ENCODE measurements at regions not wholly inside any gene's neighbourhood (a gene's known extent, or its start where the extent isn't known, plus 50 kb on each side); places are given as distances from the start of the nearest gene placed in this dataset.

DNA sequence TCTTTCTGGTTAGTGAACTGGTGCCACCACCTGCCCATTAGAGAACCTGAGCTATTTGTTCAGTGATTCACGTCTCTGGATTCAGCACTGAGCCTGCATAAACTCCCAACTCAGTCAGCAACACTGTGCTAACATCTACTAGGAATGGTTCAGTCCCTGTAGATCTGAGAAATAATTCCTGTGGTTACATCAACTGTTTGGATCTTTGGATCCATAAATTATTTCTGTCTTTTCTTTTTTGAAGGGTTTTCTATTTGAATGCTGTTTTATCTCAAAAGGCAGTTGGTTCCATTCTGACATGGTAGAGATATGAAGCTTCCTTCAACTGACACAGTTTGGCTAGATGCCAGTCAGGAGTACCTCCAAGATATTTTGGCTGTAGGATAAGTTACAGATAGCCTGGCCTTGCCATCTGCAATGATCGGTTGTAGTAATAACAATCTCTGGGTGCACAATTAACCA lies 125.9 kb downstream of the TRMT11 start:
- no peak overlapping the region for H3K27ac ChIP-seq
- no peaks in the 10 kb centered on the region for H3K9me3 ChIP-seq (ENCODE audit: control insufficient read depth, low read length)
- peaks cover 22% of the 10 kb centered on the region for H3K4me1 ChIP-seq
- TF ChIP-seq, protein P1, sequence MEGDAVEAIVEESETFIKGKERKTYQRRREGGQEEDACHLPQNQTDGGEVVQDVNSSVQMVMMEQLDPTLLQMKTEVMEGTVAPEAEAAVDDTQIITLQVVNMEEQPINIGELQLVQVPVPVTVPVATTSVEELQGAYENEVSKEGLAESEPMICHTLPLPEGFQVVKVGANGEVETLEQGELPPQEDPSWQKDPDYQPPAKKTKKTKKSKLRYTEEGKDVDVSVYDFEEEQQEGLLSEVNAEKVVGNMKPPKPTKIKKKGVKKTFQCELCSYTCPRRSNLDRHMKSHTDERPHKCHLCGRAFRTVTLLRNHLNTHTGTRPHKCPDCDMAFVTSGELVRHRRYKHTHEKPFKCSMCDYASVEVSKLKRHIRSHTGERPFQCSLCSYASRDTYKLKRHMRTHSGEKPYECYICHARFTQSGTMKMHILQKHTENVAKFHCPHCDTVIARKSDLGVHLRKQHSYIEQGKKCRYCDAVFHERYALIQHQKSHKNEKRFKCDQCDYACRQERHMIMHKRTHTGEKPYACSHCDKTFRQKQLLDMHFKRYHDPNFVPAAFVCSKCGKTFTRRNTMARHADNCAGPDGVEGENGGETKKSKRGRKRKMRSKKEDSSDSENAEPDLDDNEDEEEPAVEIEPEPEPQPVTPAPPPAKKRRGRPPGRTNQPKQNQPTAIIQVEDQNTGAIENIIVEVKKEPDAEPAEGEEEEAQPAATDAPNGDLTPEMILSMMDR (IDR thresholded peaks at IDR 0.05): peak; percentile 41
- no peak overlapping the region for H3K9ac ChIP-seq
- H3K79me2 ChIP-seq: no peaks in the 10 kb centered on the region
- no peaks in the 10 kb centered on the region for H3K27me3 ChIP-seq (ENCODE audit: control insufficient read depth, insufficient read depth, low read length)
- H3K4me2 ChIP-seq (ENCODE audit: low read length): no peak overlapping the region
- no peak overlapping the region for H3K4me3 ChIP-seq (ENCODE audit: low read depth, low read length)
- H3K36me3 ChIP-seq (ENCODE audit: control insufficient read depth, insufficient read depth, low read length): no peaks in the 10 kb centered on the region
- H2AFZ ChIP-seq: peak overlapping the region; percentile 39

DNA sequence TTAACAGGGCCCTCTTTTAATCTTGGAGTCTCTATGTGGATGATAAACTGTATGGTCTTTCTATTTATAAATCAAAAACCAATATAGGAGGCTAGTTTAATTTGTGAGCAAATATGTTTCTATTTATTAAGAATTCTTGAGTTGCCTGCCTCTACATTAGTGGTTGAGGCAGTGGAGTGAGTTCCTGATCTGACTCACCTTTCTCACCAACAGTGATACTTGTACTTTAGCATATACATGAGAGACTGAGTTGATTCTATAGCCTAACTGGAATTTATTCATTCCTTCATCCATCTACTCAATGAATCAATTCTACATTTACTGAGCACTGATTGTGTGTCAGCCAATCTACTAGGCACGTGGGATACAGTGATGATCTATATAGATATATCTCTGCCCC lies 126.9 kb downstream of the TRMT11 start:
- no peaks in the 10 kb centered on the region for H3K79me2 ChIP-seq
- H3K9me3 ChIP-seq (ENCODE audit: control insufficient read depth, low read length): no peaks in the 10 kb centered on the region
- no peaks in the 10 kb centered on the region for H3K36me3 ChIP-seq (ENCODE audit: control insufficient read depth, insufficient read depth, low read length)
- H3K4me2 ChIP-seq (ENCODE audit: low read length): no peak overlapping the region
- no peak overlapping the region for H2AFZ ChIP-seq
- TF ChIP-seq, protein P1 (IDR thresholded peaks at IDR 0.05): no peak
- no peak overlapping the region for H3K4me3 ChIP-seq (ENCODE audit: low read depth, low read length)
- peaks cover 12% of the 10 kb centered on the region for H3K4me1 ChIP-seq
- H3K9ac ChIP-seq: no peak overlapping the region
- H3K27ac ChIP-seq: no peak overlapping the region
- H3K27me3 ChIP-seq (ENCODE audit: control insufficient read depth, insufficient read depth, low read length): no peaks in the 10 kb centered on the region

GRCh38 chr6:126117251-126117650 lies 130.9 kb downstream of the TRMT11 start:
- peaks cover 4% of the 10 kb centered on the region for H3K4me1 ChIP-seq
- H3K36me3 ChIP-seq (ENCODE audit: control insufficient read depth, insufficient read depth, low read length): no peaks in the 10 kb centered on the region
- no peak overlapping the region for H3K4me2 ChIP-seq (ENCODE audit: low read length)
- H3K79me2 ChIP-seq: no peaks in the 10 kb centered on the region
- no peaks in the 10 kb centered on the region for H3K27me3 ChIP-seq (ENCODE audit: control insufficient read depth, insufficient read depth, low read length)
- no peak overlapping the region for H3K9ac ChIP-seq
- no peak overlapping the region for H3K4me3 ChIP-seq (ENCODE audit: low read depth, low read length)
- no peak overlapping the region for H2AFZ ChIP-seq
- no peak overlapping the region for H3K27ac ChIP-seq
- H3K9me3 ChIP-seq (ENCODE audit: control insufficient read depth, low read length): no peaks in the 10 kb centered on the region
- TF ChIP-seq, protein P1 (IDR thresholded peaks at IDR 0.05): no peak

DNA sequence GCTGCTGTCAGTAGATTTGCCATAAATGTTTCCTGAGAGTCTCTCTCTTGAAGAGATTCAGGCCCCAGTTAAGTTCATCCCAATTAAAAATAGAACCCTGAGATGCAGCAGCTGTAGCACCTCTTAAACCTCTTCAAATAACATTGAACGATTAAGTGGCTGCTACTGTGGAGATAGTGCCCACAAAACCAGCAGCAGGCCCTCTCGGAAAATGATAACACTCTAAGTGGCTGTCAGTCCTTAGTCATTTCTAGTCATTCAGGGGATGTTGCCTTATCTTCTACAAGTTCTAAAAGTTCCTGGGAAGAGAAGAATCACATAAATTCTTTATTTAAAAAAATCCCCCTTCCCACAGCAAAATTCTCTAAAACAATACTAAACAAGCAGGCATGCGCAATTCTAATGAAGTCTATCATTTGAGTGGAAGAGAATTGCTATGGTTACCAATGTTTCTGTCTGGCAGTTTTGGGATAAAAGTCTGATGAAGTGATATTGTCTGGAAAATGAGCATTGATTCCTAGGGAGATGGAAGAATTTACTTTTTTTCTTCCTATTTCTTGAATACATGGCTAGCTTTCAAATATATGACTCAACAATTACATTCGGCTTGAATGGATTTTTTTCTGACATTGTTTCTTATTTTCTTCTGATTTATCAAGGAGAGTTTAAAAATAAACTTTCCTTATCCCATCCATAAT lies 131.9 kb downstream of the TRMT11 start:
- H3K9ac ChIP-seq: no peak overlapping the region
- H3K27me3 ChIP-seq (ENCODE audit: control insufficient read depth, insufficient read depth, low read length): no peaks in the 10 kb centered on the region
- H3K27ac ChIP-seq: no peak overlapping the region
- peaks cover 3% of the 10 kb centered on the region for H3K4me1 ChIP-seq
- no peaks in the 10 kb centered on the region for H3K36me3 ChIP-seq (ENCODE audit: control insufficient read depth, insufficient read depth, low read length)
- no peak overlapping the region for H3K4me3 ChIP-seq (ENCODE audit: low read depth, low read length)
- no peaks in the 10 kb centered on the region for H3K9me3 ChIP-seq (ENCODE audit: control insufficient read depth, low read length)
- no peak overlapping the region for H2AFZ ChIP-seq
- no peak overlapping the region for H3K4me2 ChIP-seq (ENCODE audit: low read length)
- TF ChIP-seq, protein P1 (IDR thresholded peaks at IDR 0.05): no peak
- no peaks in the 10 kb centered on the region for H3K79me2 ChIP-seq

DNA sequence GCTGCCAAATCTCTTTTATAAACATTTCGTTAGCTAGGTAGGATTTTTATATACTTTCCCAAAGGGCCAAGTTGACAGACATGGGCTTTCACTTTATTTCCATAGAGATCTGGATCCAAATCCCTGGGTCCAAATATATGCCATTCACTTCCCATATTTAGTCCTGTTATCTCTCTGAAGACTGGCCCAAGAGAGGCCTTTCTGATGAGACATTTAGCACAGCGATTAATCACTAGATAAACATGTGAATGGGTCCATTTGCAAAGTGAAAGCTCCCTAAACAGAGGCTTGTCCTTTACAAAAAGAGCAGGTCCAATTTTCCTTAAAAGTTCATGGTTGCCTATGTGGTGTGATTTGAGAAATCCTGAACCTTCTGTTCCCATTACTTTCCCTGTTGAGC lies 132.6 kb downstream of the TRMT11 start:
- Histone ChIP-seq H3K4me2 (ENCODE audit: low read length) (no peak overlapping the region), H3K9ac (no peak overlapping the region), H3K4me1 (peaks cover 3% of the 10 kb centered on the region), H3K9me3 (ENCODE audit: control insufficient read depth, low read length) (no peaks in the 10 kb centered on the region), H3K36me3 (ENCODE audit: control insufficient read depth, insufficient read depth, low read length) (no peaks in the 10 kb centered on the region), H2AFZ (no peak overlapping the region), H3K79me2 (no peaks in the 10 kb centered on the region), H3K27me3 (ENCODE audit: control insufficient read depth, insufficient read depth, low read length) (no peaks in the 10 kb centered on the region), H3K27ac (no peak overlapping the region), H3K4me3 (ENCODE audit: low read depth, low read length) (no peak overlapping the region)
- TF ChIP-seq, protein P1 (IDR thresholded peaks at IDR 0.05): no peak

Measured in parathyroid adenoma (tissue), 2 donors.